ENCODE measurements at regions not wholly inside any gene's neighbourhood (a gene's known extent, or its start where the extent isn't known, plus 50 kb on each side); places are given as distances from the start of the nearest gene placed in this dataset.

DNA sequence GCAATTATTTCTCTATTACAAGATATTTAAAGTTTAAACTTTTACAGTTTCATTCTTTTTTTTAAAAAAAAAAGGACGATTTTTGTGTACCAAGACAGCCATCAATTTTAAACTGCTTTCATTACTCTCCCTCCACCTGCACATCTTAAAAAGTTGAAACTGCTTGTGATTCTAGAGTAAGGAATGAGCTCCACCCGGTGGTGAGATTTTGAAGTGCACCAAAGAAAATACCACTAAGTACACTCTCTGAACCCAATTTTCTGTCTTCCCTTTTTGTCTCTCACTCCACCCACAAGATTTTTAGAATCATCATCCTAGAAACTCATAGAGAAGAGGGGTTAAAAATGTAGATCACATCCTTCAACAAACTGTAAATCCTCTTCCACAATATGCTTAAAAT lies 91.3 kb upstream of the WDR44 start:
- no peak for TF ChIP-seq POLR2A (IDR thresholded peaks at IDR 0.05)
- no peak for TF ChIP-seq POLR2AphosphoS5 (IDR thresholded peaks at IDR 0.05)
- TF ChIP-seq, protein P1, sequence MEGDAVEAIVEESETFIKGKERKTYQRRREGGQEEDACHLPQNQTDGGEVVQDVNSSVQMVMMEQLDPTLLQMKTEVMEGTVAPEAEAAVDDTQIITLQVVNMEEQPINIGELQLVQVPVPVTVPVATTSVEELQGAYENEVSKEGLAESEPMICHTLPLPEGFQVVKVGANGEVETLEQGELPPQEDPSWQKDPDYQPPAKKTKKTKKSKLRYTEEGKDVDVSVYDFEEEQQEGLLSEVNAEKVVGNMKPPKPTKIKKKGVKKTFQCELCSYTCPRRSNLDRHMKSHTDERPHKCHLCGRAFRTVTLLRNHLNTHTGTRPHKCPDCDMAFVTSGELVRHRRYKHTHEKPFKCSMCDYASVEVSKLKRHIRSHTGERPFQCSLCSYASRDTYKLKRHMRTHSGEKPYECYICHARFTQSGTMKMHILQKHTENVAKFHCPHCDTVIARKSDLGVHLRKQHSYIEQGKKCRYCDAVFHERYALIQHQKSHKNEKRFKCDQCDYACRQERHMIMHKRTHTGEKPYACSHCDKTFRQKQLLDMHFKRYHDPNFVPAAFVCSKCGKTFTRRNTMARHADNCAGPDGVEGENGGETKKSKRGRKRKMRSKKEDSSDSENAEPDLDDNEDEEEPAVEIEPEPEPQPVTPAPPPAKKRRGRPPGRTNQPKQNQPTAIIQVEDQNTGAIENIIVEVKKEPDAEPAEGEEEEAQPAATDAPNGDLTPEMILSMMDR (IDR thresholded peaks at IDR 0.05): peak; percentile 44 to 72 (median 64)
- no peak for TF ChIP-seq EP300 (IDR thresholded peaks at IDR 0.05)
